AG09309 (cell line): ENCODE measurements at regions not wholly inside any gene's neighbourhood (a gene's known extent, or its start where the extent isn't known, plus 50 kb on each side); places are given as distances from the start of the nearest gene placed in this dataset.
"Not testable (repeated sequence)": the region's sequence is repeated elsewhere in the genome, so short reads cannot be mapped to it uniquely, and the experiment has no call there.

Source experiments
- DNase-seq: peaks from one replicate; pipeline ENCODE4 v3.0.0-alpha.2; 2010; ENCODE audit warnings: low read depth
- H3K4me3 ChIP-seq: 2 replicates; pipeline ENCODE4 v1.5.1; 2011; ENCODE audit warnings: mild to moderate bottlenecking, low read depth, low read length, moderate library complexity; ENCODE audit not compliant: control insufficient read depth
- TF ChIP-seq, protein P1 (sequence below): IDR thresholded peaks from 2 replicates; pipeline ENCODE4 v1.5.1; 2011; ENCODE audit warnings: mild to moderate bottlenecking, low read depth, low read length, inconsistent platforms; ENCODE audit not compliant: insufficient read depth, control insufficient read depth; ENCODE audit errors: missing control alignments

- peak; percentile 34 for DNase-seq
- TF ChIP-seq, protein P1, sequence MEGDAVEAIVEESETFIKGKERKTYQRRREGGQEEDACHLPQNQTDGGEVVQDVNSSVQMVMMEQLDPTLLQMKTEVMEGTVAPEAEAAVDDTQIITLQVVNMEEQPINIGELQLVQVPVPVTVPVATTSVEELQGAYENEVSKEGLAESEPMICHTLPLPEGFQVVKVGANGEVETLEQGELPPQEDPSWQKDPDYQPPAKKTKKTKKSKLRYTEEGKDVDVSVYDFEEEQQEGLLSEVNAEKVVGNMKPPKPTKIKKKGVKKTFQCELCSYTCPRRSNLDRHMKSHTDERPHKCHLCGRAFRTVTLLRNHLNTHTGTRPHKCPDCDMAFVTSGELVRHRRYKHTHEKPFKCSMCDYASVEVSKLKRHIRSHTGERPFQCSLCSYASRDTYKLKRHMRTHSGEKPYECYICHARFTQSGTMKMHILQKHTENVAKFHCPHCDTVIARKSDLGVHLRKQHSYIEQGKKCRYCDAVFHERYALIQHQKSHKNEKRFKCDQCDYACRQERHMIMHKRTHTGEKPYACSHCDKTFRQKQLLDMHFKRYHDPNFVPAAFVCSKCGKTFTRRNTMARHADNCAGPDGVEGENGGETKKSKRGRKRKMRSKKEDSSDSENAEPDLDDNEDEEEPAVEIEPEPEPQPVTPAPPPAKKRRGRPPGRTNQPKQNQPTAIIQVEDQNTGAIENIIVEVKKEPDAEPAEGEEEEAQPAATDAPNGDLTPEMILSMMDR = no peak
- H3K4me3 ChIP-seq = no peak overlapping the region
Observed at GRCh38 chr5:156201788-156202403, 125.1 kb upstream of the SGCD start.

GRCh38 chr5:156208271-156208670, 118.7 kb upstream of the SGCD start:
- DNase-seq = no peak
- TF ChIP-seq, protein P1 = no peak
- no peak overlapping the region for H3K4me3 ChIP-seq

DNA sequence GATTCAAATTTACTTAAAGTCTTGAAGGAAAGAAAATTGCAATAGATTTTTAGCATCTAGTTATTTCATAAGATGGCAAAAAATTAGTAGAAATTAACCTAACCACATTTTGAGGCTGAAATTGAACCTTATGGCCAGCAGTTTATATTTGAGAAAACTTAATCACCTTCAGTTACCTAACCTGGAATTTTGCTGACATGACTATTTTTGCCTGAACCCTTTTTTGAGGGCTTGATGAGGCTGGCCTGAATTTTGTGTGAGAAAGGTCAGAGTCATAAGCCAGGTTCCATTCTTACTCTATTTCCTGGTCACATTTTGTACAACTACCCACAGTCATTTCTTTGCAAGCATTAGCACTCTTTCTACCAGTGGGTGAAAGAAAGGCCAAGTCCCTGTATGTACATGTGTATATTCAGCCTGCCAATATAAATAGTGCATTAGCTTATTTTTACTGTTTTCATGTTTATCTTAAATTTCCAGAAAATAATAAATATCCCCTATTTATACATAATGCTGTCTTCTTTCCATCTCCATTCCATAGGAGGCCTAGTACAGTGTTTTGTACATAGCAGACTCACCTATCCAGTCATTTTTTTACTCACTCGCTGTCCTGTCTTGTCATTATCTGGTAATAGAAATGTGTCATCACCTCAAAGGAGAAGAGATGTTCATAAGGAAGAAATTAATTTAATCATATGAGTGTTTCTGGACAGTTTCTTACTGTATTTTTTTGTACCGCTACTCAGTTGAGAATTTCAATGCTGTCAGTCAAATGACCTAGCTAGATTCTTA, 108.4 kb upstream of the SGCD start:
- TF ChIP-seq, protein P1 = no peak
- no peak for DNase-seq
- no peak overlapping the region for H3K4me3 ChIP-seq

- TF ChIP-seq, protein P1 = no peak
- no peak for DNase-seq
Observed at GRCh38 chr5:156219483-156220005, 107.4 kb upstream of the SGCD start.

DNA sequence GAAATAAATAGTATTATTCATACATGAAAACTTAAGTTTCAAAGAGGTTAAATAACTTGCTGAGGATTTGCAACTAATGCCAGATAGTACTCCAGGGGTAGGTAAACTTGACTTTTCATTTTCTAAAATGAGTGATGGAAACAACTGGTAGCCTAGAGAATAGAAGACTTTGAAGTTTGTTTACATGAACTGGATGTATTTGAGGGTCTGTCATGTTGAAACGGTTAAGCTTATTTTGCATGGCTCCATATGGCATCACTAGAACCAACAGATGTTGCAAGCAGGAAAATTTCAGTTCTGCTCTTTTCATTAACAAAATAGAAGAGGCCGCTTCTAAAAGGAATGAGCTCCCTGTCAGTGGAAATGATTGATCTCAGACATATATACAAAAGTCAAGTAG, 105.1 kb upstream of the SGCD start:
- no peak for DNase-seq
- H3K4me3 ChIP-seq = no peak overlapping the region
- TF ChIP-seq, protein P1 = no peak

More at GRCh38 chr5:156219483-156220005, 107.4 kb upstream of the SGCD start:
- H3K4me3 ChIP-seq = no peak overlapping the region

DNA sequence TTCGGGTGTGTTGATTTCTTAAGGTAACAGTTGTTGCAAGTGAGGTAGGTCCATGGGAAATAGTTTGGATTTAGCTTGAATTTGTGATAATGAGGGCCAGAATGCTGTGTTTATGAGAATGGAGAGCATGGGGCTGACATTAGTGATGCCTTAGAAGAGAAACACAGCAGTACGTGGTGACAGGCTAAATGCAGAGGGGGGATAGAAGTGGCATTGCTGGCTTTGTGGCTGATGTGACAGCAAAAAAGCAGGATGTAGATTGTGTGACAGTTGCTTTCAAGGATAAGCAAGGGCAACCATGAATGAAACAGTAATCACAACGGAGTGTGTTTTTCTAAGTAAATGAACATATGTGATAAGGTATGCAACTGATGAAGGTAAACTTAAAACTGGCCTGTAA, 103.4 kb upstream of the SGCD start:
- DNase-seq = no peak
- H3K4me3 ChIP-seq = no peak overlapping the region
- TF ChIP-seq, protein P1 = no peak

DNA sequence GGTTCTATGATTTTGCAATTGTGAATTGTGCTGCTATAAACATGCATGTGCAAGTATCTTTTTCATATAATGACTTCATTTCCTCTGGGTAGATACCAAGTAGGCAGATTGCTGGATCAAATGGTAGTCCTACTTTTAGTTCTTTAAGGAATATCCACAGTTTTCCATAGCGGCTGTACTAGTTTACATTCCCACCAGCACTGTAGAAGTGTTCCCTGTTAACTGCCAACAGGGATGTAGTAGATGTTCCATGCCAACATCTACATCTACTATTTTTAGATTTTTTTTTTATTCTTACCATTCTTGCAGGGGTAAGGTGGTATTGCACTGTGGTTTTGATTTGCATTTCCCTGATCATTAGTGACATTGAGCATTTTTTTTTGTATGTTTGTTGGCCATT, 100.5 kb upstream of the SGCD start:
- DNase-seq, H3K4me3 ChIP-seq: not testable (repeated sequence)
